SW 1271 (cell line): ENCODE measurements at regions not wholly inside any gene's neighbourhood (a gene's known extent, or its start where the extent isn't known, plus 50 kb on each side); places are given as distances from the start of the nearest gene placed in this dataset.
"Not testable (repeated sequence)": the region's sequence is repeated elsewhere in the genome, so short reads cannot be mapped to it uniquely, and the experiment has no call there.

Experiments
- DNase-seq, 2 experiments: peaks; one replicate each; lab custom pipeline; 2025; lab: John Stamatoyannopoulos, UW

DNA sequence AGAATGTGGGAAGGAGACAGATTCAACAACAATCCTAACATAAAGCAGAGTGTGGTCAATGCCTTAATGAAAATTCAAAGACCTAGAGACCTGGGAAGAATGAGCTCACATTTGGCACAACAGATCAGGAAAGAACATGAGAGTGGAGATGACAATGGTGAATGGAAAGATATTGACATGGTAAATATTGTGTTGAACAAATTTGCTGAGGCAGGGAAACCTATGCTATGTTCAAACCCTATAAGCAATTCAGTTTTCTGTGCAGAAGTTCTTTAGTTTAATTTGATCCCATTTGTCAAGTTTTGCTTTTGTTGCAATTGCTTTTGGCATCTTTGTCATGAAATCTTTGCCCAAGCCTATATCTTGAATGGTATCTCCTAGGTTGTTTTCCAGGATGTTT, 199.4 kb upstream of the LRRTM4 start:
- DNase-seq: no peak

DNA sequence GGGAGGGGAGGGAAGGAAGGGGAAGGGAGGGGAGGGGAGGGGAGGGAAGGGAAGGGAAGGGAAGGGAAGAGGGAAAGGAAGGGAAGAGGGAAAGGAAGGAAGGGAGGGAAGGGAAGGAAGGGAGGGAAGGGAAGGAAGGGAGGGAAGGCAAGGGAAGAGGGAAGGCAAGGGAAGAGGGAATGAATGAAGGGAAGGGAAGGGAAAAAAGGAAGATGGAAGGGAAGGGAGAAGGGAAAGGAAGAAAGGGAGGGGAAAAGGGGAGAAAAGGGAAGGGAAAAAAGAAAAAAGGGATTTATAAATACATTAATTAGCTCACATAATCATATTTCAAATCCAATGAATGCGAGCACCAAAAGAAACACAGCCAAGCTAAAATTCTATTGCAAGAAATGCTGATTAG, 202.9 kb upstream of the LRRTM4 start:
- no peak for DNase-seq

DNA sequence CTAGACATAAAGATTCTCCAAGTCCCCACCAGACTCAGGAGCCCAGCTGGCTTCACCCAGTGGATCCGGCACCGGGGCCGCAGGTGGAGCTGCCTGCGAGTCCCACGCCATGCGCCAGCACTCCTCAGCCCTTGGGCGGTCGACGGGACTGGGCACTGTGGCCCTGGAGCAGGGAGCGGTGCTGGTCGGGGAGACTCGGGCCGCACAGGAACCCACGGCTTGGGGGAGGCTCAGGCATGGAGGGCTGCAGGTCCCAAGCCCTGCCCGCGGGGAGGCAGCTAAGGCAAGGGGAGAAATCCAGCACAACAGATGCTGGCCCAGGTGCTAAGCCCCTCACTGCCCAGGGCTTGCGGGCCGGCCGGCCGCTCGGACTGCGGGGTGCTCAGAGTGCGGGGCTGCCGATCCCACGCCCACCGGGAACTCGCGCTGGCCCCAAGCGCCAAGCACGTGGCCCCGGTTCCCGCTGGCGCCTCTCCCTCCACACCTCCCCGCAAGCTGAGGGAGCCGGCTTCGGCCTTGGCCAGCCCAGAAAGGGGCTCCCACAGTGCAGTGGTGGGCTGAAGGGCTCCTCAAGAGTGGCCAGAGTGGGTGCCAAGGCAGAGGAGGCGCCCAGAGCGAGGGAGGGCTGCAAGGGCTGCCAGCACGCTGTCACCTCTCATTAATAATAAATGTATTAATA, 212.6 kb upstream of the LRRTM4 start:
- DNase-seq: not testable (repeated sequence)

DNA sequence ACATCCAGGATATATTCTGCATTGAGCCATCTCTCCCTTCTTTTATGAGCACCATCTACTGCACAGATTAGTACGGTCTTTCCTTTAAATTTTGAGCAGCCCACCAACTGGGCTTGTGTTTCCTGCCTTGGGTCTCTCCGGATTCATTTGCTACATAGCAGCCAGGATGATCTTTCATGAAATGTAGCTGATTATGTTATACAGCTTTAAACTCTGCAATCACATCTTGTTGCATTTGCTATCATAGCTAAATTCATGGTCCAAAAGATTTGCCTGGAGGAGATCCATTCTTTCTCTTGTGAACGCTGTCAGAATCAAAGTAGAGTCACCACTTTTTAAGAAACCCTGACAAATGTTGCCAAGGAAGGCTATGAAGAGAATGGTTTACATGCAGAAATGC, 215.1 kb upstream of the LRRTM4 start:
- no peak for DNase-seq

DNA sequence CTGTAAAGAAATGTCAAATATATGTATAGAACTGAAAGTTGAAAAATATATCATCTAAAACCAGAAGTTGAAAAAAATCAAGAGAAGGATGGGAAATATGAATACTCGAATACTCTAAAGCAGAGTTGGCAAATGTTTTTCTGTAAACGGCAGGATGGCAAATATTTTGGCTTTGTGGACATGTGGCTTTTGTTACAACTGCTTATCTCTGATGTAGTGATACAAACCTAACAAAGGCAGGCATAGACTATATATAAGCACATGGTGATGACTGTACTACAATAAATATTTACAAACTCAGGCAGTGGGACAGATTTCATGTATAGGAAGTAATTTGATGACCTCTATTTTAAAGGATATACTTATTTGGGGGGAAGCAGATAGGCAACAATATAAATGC, 224.6 kb upstream of the LRRTM4 start:
- no peak for DNase-seq

DNA sequence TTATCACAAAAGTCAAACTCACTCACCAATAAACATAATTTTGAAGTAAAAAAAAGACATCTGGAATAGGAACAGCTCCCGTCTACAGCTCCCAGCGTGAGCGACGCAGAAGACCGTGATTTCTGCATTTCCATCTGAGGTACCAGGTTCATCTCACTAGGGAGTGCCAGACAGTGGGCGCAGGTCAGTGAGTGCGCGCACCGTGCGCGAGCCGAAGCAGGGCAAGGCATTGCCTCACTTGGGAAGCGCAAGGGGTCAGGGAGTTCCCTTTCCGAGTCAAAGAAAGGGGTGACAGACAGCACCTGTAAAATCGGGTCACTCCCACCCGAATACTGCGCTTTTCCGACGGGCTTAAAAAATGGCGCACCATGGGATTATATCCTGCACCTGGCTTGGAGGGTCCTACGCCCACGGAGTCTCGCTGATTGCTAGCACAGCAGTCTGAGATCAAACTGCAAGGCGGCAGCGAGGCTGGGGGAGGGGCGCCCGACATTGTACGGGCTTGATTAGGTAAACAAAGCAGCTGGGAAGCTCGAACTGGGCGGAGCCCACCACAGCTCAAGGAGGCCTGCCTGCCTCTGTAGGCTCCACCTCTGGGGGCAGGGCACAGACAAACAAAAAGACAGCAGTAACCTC, 231.7 kb upstream of the LRRTM4 start:
- not testable (repeated sequence) for DNase-seq

DNA sequence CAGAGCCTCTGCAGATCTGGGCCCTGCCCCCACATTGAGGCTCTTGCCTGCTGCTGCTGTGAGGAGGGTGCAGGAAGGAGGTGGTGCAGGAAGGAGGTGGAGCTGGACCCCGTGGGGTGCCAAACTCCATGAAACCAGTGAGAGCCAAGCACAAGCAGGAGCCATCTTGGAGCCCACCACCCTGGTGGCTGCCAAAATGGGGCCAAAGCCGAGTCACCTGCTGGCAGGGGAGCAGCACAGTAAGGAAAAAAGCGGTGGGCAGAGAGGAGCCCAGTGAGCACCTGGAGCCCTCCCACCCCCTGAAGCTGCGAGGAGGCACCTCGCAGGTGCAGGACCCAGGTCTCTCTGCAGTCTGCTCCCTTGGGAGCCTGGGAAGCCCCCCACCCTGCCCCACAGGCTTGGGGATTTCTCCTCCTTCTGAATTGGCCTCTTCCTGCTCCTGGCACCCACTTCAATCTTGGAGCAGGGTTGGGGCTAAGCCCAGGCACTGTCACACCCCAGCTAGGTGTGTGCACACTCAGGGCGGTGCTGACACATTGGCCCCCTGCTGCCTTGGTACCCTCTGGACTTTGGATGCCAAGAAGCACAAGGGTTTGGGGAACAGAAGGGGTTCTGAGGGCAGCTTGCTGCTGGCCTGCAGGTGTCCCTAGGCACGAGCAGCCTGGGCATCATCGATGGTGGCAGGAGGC, 245.4 kb upstream of the LRRTM4 start:
- DNase-seq: no peak

DNA sequence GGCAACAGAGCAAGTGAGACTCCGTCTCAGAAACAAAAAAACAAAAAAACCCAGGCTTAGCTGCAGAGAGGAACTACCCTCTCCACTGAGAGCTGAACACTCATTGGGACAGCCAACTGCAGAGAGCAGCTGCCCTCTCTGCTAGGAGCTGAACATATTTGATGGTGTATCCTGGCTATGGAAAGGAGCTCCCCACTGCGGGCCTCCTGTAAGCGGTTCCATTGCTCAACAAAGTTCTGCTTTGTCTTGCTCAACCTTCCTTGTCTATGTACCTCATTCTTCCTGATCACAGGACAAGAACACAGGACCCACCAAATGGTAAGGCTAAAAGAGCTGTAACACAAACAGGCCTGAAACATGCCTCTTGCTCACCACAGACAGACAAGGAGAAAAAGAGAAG, 246.3 kb upstream of the LRRTM4 start:
- no peak for DNase-seq

DNA sequence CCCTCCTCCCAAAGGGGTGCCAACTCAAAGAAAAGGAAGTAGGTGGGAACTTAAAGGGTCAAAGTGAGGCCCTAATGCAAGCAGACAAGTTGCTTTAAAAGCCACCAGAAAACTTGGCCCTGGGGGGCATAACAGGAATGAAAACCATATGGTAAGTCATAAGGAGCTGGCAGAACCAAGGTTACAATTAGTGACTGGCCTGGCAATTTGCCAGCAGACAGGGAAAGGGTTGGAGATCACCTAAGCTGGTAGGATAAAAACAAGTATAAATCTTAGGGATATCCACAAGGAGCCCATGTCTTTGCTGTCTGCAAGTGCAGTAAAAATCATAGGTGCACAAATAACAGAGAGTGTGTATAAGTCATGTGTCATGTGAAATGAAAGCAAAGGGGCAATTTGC, 256.7 kb upstream of the LRRTM4 start:
- DNase-seq: no peak

DNA sequence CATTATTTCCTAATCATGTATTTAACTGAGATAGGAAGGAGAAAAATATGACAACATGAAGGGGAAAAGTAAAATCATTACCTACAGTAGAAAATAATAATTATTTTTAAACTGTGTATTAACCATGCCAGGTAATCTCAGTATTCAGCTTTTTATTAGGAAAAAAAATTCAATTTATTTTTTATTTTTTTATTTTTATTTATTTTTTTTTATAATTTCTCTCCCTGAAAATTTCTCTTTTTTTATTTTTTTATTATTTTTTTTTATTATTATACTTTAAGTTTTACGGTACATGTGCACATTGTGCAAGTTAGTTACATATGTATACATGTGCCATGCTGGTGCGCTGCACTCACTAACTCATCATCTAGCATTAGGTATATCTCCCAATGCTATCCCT, 271.3 kb upstream of the LRRTM4 start:
- DNase-seq: not testable (repeated sequence)

DNA sequence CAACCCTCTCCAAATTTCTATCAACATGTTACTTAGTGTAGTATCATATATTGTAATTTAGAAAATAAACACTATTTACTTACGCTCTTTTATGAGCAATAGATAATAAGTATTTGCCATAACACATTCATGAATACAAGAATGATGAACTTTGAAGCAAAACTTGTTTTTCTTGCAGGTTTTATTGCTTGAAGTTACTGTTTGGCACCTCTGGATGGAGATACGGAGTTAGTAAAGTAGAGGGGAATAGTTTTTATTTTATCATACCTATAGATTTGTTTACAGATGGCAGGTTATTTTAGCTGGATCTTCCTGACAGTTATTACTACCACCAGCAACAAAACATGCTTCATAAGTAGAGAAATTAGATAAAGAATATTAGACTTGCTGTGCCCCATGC, 274.2 kb upstream of the LRRTM4 start:
- no peak for DNase-seq

DNA sequence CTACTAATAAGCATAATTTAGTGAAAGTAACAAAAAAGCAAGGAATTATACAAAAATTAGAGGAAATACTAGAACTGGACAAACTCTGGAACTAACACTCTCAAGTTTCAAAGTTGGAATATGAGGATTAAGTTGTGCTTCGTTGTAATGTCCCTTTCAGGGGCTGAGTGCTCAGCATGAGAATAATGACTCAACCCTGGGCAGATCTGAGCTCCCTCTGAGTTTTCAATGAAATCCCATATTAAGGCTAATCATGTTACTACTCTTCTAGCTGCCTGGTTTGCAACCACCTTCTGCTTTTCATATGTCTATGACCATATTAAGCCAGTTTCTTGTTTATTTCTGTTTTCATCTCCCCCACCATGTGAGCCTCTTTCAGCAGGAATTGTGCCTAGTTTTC, 274.9 kb upstream of the LRRTM4 start:
- no peak for DNase-seq

DNA sequence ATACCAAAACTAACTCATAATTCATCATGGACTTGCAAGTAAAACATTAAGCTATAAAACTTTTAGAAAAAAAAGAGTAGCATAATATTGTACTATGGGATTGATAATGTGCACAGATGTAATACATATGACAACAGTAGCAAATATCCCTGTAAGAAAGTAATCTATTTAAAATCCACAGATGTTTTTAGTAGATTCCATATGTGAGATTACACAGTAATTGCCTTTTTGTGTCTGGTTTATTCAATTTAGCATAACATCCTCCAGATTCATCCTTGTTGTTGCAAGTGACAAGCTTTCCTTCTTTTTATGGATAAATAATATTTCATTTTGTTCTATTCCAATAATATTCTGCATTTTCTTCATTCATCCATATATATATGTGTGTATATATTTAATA, 278.2 kb upstream of the LRRTM4 start:
- DNase-seq: no peak

DNA sequence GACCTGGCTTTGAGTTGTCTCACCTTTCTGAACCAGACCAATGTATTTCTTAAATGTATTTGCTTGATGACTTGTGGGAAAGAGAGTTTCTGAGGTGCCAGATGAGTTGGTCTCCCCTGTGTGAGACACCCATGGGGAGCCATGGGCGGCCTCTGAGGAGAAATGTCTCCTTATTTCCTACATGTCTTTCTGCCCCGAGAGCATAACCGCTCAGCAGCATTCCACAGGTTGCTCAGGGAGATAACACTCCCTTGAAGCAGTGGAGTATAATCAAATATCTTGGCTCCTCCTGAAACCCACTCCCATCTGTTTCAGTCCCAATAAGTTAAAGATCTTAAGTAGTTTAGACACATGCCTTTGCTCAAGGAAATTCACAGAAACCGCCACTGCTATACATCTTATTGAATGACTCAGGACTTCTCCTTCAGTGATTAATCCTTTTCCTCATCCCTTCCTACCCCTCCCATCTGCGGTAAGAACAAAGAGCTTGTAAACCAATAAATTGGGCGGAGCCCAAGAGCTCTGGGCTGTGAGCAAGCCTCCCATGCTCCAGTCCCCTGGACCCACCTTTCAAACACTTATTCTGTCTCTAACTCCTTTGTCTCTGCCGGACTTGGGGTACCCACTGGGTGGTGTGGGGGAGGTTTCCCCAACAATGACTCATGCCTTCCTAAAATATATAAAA, 285.5 kb upstream of the LRRTM4 start:
- no peak for DNase-seq

DNA sequence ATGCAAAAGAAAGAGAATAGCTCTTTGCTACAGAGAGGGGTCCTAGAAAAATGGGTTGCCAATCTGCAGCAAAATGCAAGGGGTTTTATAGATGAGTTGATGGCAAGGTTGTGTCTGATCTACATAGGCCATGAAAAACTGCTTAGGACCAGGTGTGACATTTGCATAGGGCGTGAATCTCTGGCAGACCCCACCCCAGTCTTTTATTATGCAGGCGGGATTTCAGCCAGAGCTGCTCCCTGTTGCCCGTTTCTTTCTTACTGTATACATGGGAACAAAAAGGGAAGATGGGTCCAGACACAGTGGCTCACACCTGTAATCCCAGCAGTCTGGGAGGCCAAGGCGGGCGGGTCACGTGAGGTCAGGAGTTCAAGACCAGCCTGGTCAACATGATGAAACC, 286.4 kb upstream of the LRRTM4 start:
- no peak for DNase-seq

DNA sequence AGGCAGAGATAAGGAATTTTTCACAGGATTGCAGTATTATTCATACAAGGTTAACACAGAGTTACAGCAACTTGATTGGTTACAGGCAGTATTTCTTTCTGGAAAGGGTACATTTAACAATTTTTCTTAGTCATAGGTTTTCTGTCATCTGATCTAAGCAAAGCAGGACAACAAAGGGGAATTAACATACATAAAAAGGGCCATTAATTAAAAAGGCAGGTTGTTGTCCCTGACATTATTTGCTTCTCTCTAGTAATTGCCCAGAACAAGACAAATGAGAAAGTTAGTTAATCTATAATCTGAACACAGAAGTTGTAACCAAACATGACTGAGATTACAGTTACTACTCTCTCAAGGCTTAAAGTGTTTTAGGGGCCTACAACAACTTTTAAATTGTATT, 291.4 kb upstream of the LRRTM4 start:
- no peak for DNase-seq

DNA sequence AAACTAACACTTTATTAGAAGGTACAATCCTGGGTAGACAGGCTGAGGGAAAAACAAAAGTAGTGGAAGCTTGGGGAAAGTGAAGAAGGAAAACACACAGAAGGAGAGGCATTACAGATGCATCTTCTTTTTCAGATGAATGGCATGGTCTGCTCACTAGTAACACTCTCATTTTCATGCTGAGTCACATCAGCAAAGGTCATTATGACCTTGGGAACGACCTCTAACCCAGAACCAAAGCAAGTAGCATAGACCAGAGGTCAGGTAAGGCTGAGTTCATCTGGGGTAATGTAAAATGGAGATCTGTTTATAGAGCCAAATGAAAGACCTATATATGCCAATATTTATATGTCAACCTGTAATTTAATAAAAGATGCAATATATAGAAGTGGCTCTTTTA, 294.4 kb upstream of the LRRTM4 start:
- DNase-seq: no peak

DNA sequence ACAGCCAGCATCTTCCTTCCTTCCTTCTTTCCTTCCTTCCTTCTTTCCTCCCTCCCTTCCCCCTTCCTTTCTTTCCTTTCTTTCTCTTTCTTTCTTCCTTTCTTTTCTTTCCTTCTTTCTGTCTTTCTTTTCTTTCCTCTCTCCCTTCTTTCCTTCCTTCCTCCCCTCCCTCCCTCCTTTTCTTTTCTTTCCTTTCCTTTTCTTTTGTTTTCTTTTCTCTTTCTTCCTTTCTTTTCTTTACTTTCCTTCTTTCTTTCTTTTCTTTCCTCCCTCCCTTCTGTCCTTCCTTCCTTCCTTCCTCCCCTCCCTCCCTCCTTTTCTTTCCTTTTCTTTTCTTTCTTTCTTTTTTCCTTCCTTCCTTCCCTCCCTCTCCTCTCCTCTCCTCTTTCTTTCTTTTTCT, 296.0 kb upstream of the LRRTM4 start:
- DNase-seq: no peak

DNA sequence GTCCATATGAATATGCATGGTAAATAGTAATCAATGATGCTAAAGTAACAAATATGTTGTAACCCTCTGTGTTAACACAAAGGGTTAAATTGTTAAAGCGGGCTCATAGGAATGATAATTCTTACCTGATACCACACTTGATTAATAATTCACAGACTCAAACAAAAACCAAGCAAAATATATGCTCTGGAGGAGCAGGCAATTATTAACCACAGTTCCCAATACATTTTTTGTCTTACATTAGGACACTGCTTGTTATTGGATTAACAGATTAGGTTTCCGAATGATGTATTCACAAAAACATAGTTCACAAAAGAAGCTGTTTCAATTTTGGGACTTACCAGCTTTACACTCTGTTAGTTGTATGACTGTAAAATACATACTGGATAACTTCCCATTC, 300.9 kb upstream of the LRRTM4 start:
- DNase-seq: no peak

DNA sequence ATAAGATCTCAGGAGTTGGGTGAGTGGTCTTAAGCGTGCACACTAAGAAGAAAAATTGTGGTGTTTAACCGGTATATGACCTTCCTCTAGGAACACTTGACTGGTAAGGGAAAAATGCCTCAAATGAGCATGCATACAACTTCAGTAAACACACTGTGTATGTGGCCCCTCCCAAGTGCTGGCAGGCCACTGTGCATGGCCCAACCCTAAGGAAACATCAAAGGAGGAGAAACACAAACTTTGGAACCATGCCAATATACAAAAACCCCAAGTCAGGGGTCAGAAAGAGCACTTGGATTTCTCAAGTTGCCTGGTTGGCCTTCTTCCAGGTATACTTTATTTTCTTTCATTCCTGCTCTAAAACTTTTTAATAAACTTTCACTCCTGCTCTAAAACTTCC, 308.9 kb upstream of the LRRTM4 start:
- no peak for DNase-seq

DNA sequence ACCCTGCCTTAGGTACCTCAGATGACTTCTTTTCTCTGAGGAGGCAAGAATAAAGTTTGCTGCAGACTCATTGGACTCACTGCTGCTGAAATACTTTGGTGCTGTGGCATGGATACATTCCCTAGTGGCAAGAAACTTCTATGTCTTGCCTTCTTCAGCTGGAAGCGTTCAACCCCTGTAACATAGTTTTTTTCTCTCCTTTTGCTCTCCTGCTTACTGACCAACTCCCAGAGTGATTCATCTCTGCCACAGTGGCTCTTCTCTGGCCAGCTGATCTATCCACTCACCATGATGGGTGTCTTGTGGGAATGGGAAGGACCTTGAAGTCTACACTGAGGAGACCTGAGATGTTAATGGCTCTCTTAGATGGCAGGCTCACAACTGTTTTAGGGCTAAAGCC, 309.3 kb upstream of the LRRTM4 start:
- no peak for DNase-seq

DNA sequence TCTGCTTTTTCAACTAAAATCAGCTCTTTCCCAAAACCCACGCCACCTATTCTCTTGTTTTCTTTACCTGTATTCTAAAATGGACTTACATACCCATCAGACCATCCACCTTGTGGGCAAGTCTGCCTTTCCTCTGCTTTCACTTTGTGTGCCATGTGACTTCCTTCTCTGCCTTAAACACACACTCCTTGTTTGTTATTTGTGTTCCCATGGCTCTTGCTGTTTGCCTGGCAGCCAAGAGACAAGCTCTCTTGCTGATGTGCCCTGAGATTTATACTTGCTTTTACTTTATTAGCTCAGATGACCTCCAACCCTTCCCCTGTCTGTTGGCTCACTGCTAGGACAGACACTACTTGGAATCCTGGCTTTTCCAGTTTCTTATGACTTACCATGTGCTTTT, 309.7 kb upstream of the LRRTM4 start:
- DNase-seq: no peak
